SK-N-SH treated with all-trans-retinoic acid at 6 μM for 48 hours (cell line): ENCODE measurements at regions not wholly inside any gene's neighbourhood (a gene's known extent, or its start where the extent isn't known, plus 50 kb on each side); places are given as distances from the start of the nearest gene placed in this dataset.

Experiments used
- ARNTL ChIP-seq: fragments of 450-650 bp; formaldehyde crosslinking; IDR thresholded peaks from 2 replicates; pipeline ENCODE4 v1.5.0; 2020; ENCODE audit warnings: low read depth, mild to moderate bottlenecking, moderate library complexity, borderline replicate concordance
- CREB5 ChIP-seq: fragments of 250-450 bp; sonication (Bioruptor Pico); IDR thresholded peaks from 2 replicates; pipeline ENCODE4 v1.5.1; 2020; ENCODE audit warnings: low read depth, mild to moderate bottlenecking, moderate library complexity
- CSDC2 ChIP-seq: fragments of 250-450 bp; sonication (Bioruptor Pico); IDR thresholded peaks from 2 replicates; pipeline ENCODE4 v1.5.0; 2020; ENCODE audit warnings: mild to moderate bottlenecking, moderate library complexity
- CSRNP3 ChIP-seq: fragments of 250-450 bp; sonication (Bioruptor Pico); IDR thresholded peaks from 2 replicates; pipeline ENCODE4 v1.5.1; 2021; ENCODE audit warnings: mild to moderate bottlenecking, moderate library complexity
- GLIS3 ChIP-seq: fragments of 250-450 bp; sonication (Bioruptor Pico); IDR thresholded peaks from 2 replicates; pipeline ENCODE4 v1.5.0; 2020; ENCODE audit warnings: mild to moderate bottlenecking, moderate library complexity
- PATZ1 ChIP-seq: fragments of 250-450 bp; sonication (Bioruptor Pico); IDR thresholded peaks from 2 replicates; pipeline ENCODE4 v1.8.0; 2020; ENCODE audit warnings: mild to moderate bottlenecking, moderate library complexity, borderline replicate concordance
- POU6F1 ChIP-seq: fragments of 250-450 bp; sonication (Bioruptor Pico); IDR thresholded peaks from 2 replicates; pipeline ENCODE4 v1.8.0; 2021; ENCODE audit warnings: low read depth, mild to moderate bottlenecking, moderate library complexity, borderline replicate concordance
- RARB ChIP-seq: fragments of 250-450 bp; sonication (Bioruptor Pico); IDR thresholded peaks from 2 replicates; pipeline ENCODE4 v1.8.0; 2021; ENCODE audit warnings: mild to moderate bottlenecking, moderate library complexity
- SNAI2 ChIP-seq: fragments of 250-450 bp; sonication (Bioruptor Pico); IDR thresholded peaks from 2 replicates; pipeline ENCODE4 v1.5.0; 2020; ENCODE audit warnings: mild to moderate bottlenecking, moderate library complexity
- TSHZ2 ChIP-seq: fragments of 250-450 bp; sonication (Bioruptor Pico); IDR thresholded peaks from 2 replicates; pipeline ENCODE4 v1.5.0; 2020; ENCODE audit warnings: mild to moderate bottlenecking, moderate library complexity
- ZFP30 ChIP-seq: fragments of 450-650 bp; formaldehyde crosslinking; IDR thresholded peaks from 2 replicates; pipeline ENCODE4 v1.5.0; 2022; ENCODE audit warnings: mild to moderate bottlenecking, moderate library complexity
- ZNF565 ChIP-seq: fragments of 450-650 bp; formaldehyde crosslinking; conservative IDR thresholded peaks from 2 replicates; pipeline ENCODE4 v1.5.0; 2020; ENCODE audit warnings: low read depth, mild to moderate bottlenecking, moderate library complexity
- ZNF70 ChIP-seq: fragments of 450-650 bp; formaldehyde crosslinking; IDR thresholded peaks from 2 replicates; pipeline ENCODE4 v1.5.0; 2020; ENCODE audit warnings: mild to moderate bottlenecking, moderate library complexity
- ZNF8 ChIP-seq: fragments of 450-650 bp; formaldehyde crosslinking; IDR thresholded peaks from 2 replicates; pipeline ENCODE4 v1.5.0; 2020; ENCODE audit warnings: mild to moderate bottlenecking, moderate library complexity

- TF ChIP-seq CSRNP3 (CRISPR knock-in tag): no peak
- no peak for TF ChIP-seq RARB
- TF ChIP-seq CREB5 (CRISPR knock-in tag): no peak
- no peak for TF ChIP-seq ZNF8 (CRISPR knock-in tag)
- TF ChIP-seq ARNTL (CRISPR knock-in tag): no peak
- TF ChIP-seq GLIS3 (CRISPR knock-in tag): no peak
- no peak for TF ChIP-seq PATZ1 (CRISPR knock-in tag)
- no peak for TF ChIP-seq ZFP30
- no peak for TF ChIP-seq ZNF565 (CRISPR knock-in tag)
- TF ChIP-seq ZNF70 (CRISPR knock-in tag): no peak
- no peak for TF ChIP-seq CSDC2 (CRISPR knock-in tag)
- no peak for TF ChIP-seq POU6F1 (CRISPR knock-in tag)
- TF ChIP-seq SNAI2 (CRISPR knock-in tag): no peak
- no peak for TF ChIP-seq TSHZ2
Measured at GRCh38 chr17:12431188-12431587, 234.5 kb upstream of the MYOCD start.
